ENCODE measurements at regions not wholly inside any gene's neighbourhood (a gene's known extent, or its start where the extent isn't known, plus 50 kb on each side); places are given as distances from the start of the nearest gene placed in this dataset.

GRCh38 chr3:168616915-168617314, 521.2 kb upstream of the GOLIM4 start:
- TF ChIP-seq CTCF (IDR thresholded peaks at IDR 0.05) (no peak), POLR2AphosphoS5 (IDR thresholded peaks at IDR 0.05) (no peak), EP300 (IDR thresholded peaks at IDR 0.05) (no peak), POLR2A (IDR thresholded peaks at IDR 0.05) (no peak)
- Histone ChIP-seq H3K9me3 (no peaks in the 10 kb centered on the region), H3K4me1 (no peaks in the 10 kb centered on the region), H3K4me3 (no peak overlapping the region), H3K27me3 (no peaks in the 10 kb centered on the region), H3K36me3 (no peaks in the 10 kb centered on the region), H3K27ac (no peak overlapping the region)
- WGBS, 2 donors: 64 to 91% methylated on average over 3 of the region's 3 CpGs
- no peak for ATAC-seq (ENCODE audit: low FRiP score in 2 of 2)
- no peak for DNase-seq

GRCh38 chr3:168615493-168616020, 519.8 kb upstream of the GOLIM4 start:
- Histone ChIP-seq H3K4me3 (no peak overlapping the region), H3K27ac (no peak overlapping the region), H3K9me3 (no peaks in the 10 kb centered on the region), H3K36me3 (no peaks in the 10 kb centered on the region), H3K27me3 (no peaks in the 10 kb centered on the region), H3K4me1 (no peaks in the 10 kb centered on the region)
- ATAC-seq (ENCODE audit: low FRiP score in 2 of 2) (no peak), DNase-seq (no peak)
- WGBS, 2 donors: 52 to 64% methylated on average over 2 of the region's 2 CpGs
- TF ChIP-seq POLR2A (IDR thresholded peaks at IDR 0.05) (no peak), CTCF (IDR thresholded peaks at IDR 0.05) (no peak), EP300 (IDR thresholded peaks at IDR 0.05) (no peak), POLR2AphosphoS5 (IDR thresholded peaks at IDR 0.05) (no peak)

DNA sequence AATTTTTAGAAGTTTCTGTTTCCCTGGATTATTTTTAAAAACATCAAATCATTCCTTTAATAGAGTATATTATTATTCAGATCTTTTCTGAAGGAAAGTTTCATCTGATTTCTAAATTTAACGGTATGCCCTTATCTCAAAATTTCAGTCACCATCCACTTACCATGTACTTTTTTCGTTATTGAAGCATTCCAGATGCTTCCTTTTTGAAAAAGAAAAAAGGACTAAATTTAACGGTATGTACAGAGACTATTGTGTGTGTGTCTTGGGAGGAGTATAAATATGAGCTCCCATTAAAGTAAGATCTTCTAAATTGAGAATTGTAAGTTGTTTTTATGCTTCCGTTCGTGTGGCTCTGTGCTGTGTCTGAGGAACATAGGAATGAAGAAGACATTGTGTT, 517.4 kb upstream of the GOLIM4 start:
- Histone ChIP-seq H3K27me3 (no peaks in the 10 kb centered on the region), H3K36me3 (no peaks in the 10 kb centered on the region), H3K4me3 (no peak overlapping the region), H3K27ac (no peak overlapping the region), H3K9me3 (no peaks in the 10 kb centered on the region), H3K4me1 (no peaks in the 10 kb centered on the region)
- no peak for DNase-seq
- WGBS, 2 donors: 44 to 62% methylated on average over 5 of the region's 5 CpGs
- no peak for TF ChIP-seq EP300 (IDR thresholded peaks at IDR 0.05)
- no peak for TF ChIP-seq POLR2A (IDR thresholded peaks at IDR 0.05)
- no peak for TF ChIP-seq CTCF (IDR thresholded peaks at IDR 0.05)
- TF ChIP-seq POLR2AphosphoS5 (IDR thresholded peaks at IDR 0.05): no peak
- no peak for ATAC-seq (ENCODE audit: low FRiP score in 2 of 2)

DNA sequence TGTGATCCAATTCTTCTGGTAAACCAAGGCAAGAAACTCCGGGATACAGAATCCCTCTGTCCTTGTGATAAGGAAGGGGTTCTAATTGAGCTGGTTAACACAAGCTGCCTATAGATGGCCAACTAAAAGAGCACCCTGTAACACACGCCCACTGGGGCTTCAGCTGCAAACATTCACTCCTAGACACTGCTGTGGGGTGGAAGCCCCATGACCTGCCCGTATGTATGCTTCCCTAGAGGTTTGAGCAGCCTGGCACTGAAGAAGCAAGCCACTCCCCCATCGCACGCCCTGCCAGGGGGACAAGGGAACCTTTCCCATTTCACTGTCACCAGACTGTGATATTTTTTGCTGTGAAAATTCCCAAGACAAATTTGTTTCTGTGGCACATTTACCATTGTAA, 516.9 kb upstream of the GOLIM4 start:
- no peak for ATAC-seq (ENCODE audit: low FRiP score in 2 of 2)
- H3K27me3 ChIP-seq: no peaks in the 10 kb centered on the region
- H3K9me3 ChIP-seq: no peaks in the 10 kb centered on the region
- no peaks in the 10 kb centered on the region for H3K36me3 ChIP-seq
- H3K4me1 ChIP-seq: no peaks in the 10 kb centered on the region
- H3K4me3 ChIP-seq: no peak overlapping the region
- H3K27ac ChIP-seq: no peak overlapping the region
- DNase-seq: no peak
- TF ChIP-seq POLR2AphosphoS5 (IDR thresholded peaks at IDR 0.05) (no peak), EP300 (IDR thresholded peaks at IDR 0.05) (no peak), CTCF (IDR thresholded peaks at IDR 0.05) (no peak), POLR2A (IDR thresholded peaks at IDR 0.05) (no peak)
- WGBS, 2 donors: 62 to 69% methylated on average over 5 of the region's 5 CpGs

DNA sequence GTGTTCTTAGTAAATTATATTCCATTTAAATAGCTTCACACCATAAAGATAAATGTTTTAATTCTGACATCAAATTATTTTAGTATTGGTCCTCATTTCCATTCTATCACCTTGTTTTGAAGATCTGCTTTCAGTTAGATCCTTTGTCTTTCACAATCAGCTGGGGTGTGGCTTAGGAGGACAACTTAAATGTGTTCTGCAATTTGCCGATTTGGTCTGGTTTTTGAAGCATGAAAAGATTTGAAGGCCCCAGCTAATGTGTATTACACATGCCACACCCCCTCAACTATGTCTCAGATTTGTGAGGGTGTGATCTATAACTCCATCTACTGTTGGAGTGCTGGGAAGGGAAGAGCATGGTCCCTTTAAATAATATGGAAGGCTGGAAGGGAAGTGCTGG, 516.1 kb upstream of the GOLIM4 start:
- no peak overlapping the region for H3K4me3 ChIP-seq
- no peak overlapping the region for H3K27ac ChIP-seq
- no peaks in the 10 kb centered on the region for H3K4me1 ChIP-seq
- no peaks in the 10 kb centered on the region for H3K27me3 ChIP-seq
- WGBS, 2 donors: 75 to 77% methylated on average over 1 of the region's 1 CpG
- H3K36me3 ChIP-seq: no peaks in the 10 kb centered on the region
- H3K9me3 ChIP-seq: no peaks in the 10 kb centered on the region
- ATAC-seq (ENCODE audit: low FRiP score in 2 of 2): no peak
- no peak for DNase-seq
- no peak for TF ChIP-seq CTCF (IDR thresholded peaks at IDR 0.05)
- no peak for TF ChIP-seq POLR2A (IDR thresholded peaks at IDR 0.05)
- no peak for TF ChIP-seq POLR2AphosphoS5 (IDR thresholded peaks at IDR 0.05)

Data from upper lobe of left lung (tissue), 6 donors.